H1 (cell line): ENCODE measurements at regions not wholly inside any gene's neighbourhood (a gene's known extent, or its start where the extent isn't known, plus 50 kb on each side); places are given as distances from the start of the nearest gene placed in this dataset.

ENCODE experiments used
- CBX5 ChIP-seq: fragments of 300-800, 300-1000 bp; sonication (generic); IDR thresholded peaks from 2 replicates; pipeline ENCODE4 v1.7.1; 2016; ENCODE audit warnings: antibody characterized with exemption, low read length, low read depth
- CBX8 ChIP-seq: fragments of 300-800, 300-1000 bp; sonication (generic); IDR thresholded peaks from 2 replicates; pipeline ENCODE4 v1.7.1; 2016; ENCODE audit warnings: low read depth, low read length, borderline replicate concordance
- EP300 ChIP-seq, 2 experiments: IDR thresholded peaks; 1 replicate in 1 of 2; 2 replicates in 1 of 2; pipeline ENCODE4 v1.6.1; 2011 to 2012; ENCODE audit warnings: low read depth in 2 of 2, low read length in 2 of 2, mild to moderate bottlenecking in 2 of 2, borderline replicate concordance in 1 of 2, inconsistent platforms in 1 of 2, moderate library complexity in 1 of 2
- JUND ChIP-seq: IDR thresholded peaks from 2 replicates; pipeline ENCODE4 v1.6.1; 2011; ENCODE audit warnings: mild to moderate bottlenecking, improper control_type of control experiment, low read length
- SIRT6 ChIP-seq: IDR thresholded peaks from one replicate; pipeline ENCODE4 v1.7.1; 2012; ENCODE audit warnings: low read length, inconsistent platforms
- TAF7 ChIP-seq: optimal IDR thresholded peaks from 2 replicates; pipeline ENCODE3; 2011; ENCODE audit warnings: low read depth, mild to moderate bottlenecking, inconsistent platforms, low read length, moderate library complexity, borderline replicate concordance
- ZNF274 ChIP-seq: IDR thresholded peaks from 2 replicates; pipeline ENCODE4 v1.7.0; 2012; ENCODE audit warnings: low read length, borderline replicate concordance; ENCODE audit errors: extremely low read depth
- TF ChIP-seq, protein P1 (sequence below), 3 experiments: IDR thresholded peaks; 1 replicate in 2 of 3; 2 replicates in 1 of 3; pipeline versions ENCODE4 v1.5.1 to v1.6.1; 2011; ENCODE audit warnings: low read length in 3 of 3, mild to moderate bottlenecking in 3 of 3, inconsistent platforms in 2 of 3, low read depth in 1 of 3, moderate library complexity in 1 of 3; ENCODE audit not compliant: insufficient read depth in 1 of 3; ENCODE audit errors: control extremely low read depth in 1 of 3

DNA sequence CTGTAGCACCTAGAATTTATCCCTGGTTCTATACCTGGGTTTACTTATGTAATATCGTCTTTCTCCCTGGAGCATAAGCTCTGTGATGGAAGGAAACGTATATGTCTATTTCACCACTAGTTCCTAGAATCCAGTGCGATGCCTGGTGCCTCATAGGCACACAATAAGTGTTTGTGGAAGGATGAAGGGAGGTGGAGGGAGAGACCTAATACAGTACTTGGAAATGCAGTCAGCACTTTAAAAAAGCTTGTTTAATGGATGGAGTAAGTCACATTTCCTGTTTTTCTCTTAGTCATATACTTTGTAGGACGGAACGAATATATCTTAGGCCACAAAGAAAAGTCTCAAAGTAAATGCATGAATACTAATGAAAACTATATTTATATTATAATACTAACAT is 186.5 kb upstream of the HMGA2 start (continued):
- TF ChIP-seq, protein P1, sequence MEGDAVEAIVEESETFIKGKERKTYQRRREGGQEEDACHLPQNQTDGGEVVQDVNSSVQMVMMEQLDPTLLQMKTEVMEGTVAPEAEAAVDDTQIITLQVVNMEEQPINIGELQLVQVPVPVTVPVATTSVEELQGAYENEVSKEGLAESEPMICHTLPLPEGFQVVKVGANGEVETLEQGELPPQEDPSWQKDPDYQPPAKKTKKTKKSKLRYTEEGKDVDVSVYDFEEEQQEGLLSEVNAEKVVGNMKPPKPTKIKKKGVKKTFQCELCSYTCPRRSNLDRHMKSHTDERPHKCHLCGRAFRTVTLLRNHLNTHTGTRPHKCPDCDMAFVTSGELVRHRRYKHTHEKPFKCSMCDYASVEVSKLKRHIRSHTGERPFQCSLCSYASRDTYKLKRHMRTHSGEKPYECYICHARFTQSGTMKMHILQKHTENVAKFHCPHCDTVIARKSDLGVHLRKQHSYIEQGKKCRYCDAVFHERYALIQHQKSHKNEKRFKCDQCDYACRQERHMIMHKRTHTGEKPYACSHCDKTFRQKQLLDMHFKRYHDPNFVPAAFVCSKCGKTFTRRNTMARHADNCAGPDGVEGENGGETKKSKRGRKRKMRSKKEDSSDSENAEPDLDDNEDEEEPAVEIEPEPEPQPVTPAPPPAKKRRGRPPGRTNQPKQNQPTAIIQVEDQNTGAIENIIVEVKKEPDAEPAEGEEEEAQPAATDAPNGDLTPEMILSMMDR (IDR thresholded peaks at IDR 0.05; ENCODE audit: control extremely low read depth in 1 of 3, insufficient read depth in 1 of 3, low read depth in 1 of 3, low read length in 3 of 3), result no peak
- no peak for TF ChIP-seq TAF7
- no peak for TF ChIP-seq CBX5
- TF ChIP-seq SIRT6, result no peak
- TF ChIP-seq ZNF274, result no peak
- no peak for TF ChIP-seq EP300 (IDR thresholded peaks at IDR 0.05; ENCODE audit: borderline replicate concordance in 1 of 2, low read depth in 2 of 2, low read length in 2 of 2)
- TF ChIP-seq JUND, result no peak
- TF ChIP-seq CBX8, result no peak
